NCI-H2196 (cell line): ENCODE measurements at regions not wholly inside any gene's neighbourhood (a gene's known extent, or its start where the extent isn't known, plus 50 kb on each side); places are given as distances from the start of the nearest gene placed in this dataset.

Experiments used
- DNase-seq: peaks from one replicate; lab custom pipeline; 2025; ENCODE audit not compliant: unreplicated experiment; lab: John Stamatoyannopoulos, UW

DNA sequence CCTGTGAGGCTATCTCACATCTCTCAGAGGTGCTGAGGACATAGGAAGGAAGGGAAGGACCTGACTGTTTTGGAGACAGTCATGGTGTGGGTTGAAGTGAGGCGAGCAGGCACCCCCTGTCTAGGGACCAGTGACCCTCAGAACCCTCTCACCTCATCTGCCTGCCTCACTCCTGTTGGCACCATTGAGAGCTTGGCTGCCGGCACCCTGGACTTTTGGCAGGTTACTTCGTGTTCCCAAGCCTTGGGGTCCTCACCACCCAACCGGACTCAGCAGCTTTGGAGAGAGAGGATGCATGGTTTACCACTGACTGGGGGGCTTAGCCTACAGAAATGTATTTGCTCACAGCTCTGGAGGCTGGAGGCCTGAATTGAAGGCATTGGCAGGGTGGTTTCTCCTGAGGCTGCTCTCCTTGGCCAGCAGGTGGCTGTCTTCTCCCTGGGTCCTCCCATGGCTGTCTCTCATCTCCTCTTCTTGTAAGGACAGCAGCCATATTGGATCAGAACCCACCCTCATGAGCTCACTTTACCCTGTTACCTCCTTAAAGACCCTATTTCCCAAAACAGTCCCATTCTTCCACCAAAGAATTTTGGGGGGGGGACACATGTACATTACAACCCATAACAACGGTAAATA is 142.0 kb downstream of the TSN start:
- peak; percentile 29 for DNase-seq

DNA sequence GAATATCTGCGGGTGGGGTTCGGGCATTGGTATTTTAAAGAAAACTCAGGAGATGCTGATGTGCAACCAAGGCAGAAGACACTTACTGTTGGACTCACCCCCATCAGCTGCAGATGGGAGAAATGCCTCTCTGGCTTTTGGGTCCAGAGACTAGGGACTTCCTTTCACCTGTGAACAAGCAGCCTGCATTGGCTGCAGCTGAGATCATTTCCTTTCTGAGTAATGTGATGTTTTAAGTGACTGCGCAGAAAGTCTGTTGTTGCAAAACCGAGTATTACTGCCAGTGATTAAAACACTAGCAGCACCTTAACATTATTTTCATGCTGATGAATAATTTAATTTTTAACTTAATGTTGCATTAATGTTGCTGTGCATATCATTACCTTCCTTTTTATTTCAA is 143.0 kb downstream of the TSN start:
- DNase-seq = no peak

DNA sequence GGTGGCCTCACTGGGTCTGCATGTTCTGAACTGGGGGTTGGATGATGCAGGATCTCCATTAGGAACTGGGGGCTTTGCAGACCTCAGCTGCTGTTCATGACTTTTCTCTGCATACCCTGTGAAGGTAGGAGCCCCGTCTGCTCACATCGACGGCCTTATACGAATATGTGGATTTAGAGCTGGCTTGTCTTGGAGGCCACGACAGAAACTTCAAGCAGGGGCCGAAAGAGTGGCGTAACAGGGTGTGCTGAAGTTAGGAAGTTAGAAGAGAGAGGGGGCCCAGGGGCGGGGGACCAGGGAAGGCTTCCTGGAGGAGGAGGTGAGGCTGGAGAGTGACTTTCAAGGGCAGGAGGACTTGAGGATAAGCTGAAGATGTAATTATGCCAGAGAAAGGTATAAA is 144.9 kb downstream of the TSN start:
- DNase-seq = no peak

DNA sequence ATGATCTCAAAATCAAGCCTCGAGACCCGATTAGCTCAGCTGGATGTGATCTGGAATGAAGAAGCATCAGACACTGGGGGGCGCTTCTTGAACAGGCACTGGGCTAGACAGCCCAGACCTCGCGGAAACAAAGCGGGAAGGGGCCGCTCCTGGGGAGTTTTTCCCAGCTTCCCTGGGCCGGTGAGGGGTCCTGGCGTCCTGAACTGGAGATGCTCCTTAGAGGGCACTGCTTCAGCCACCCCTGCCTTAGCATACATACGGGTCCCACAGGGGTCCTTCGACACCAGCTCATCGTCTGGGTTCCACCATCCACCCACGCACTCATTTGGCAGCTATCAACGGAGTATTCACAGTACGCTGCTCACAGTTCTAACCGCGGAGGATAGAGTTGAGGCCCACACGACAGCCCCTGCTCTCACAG is 146.7 kb downstream of the TSN start:
- DNase-seq = no peak

DNA sequence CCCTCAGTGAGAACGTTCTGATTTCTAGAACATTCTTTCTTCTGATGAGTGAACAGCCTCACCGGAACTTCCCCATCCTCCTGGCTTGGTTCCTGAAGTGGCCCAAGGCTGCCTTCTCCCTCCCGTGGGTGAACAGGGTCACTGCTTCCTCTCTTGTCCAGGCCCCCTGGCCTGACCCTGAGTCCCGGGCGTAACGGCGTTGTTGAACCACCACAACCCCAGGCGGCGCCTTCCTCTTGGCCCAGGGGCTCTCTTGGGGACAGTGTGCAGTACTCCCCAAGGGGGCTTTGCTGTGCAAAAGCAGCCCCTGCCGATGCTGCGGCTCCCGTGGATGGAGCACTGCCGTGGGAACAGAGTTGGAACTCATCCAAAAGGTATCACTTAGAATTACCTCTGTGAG is 147.2 kb downstream of the TSN start:
- no peak for DNase-seq

DNA sequence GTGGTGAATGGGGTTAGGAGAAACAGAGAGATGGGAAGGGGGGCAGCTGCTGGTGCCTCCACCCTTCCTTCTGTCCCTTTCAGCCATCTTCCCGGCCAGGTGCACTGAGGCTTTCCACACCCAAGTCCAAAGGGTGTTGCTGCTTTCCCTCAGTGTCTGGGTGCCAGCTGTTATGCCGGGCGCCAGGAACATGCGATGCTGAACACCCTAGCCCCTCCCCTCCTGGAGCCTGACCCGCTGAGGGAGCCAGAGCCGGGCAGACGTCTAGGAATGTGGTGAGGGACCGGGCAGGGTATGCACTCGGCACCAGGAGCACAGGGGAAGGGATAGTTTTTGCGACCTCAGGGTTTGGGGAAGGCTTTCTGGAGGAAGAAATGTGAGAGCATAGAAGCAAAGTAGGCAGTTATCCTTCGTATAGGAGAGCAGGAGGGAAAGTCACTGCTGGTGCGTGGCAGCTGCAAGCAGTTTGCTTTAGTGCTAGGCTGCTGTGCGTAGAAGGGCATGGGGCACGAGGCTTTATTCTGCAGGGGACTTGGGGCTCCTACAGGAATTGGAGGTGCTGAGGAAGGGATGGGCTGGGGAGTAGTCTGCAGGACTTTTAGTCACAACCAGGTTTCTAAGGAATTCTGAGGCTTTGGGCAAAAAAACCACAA is 147.7 kb downstream of the TSN start:
- no peak for DNase-seq

DNA sequence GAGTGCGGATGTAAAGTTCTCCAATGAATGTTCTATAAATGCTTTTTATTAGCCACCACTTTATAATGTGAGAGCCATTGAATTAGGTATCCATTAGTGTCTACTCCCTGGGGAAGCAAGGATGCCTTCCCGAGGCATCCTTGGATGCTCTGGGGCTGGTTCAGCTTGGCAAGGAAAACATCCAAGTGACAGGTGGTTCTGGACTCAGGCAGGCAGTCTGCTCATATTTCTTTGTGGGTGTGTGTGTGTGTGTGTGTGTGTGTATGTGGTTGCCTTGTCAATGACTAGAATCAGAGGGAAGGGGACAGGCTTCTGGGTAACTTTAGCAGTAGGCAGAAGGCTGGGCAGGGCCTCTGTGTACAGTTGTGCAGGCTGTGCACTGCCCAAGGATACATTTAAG is 149.2 kb downstream of the TSN start:
- no peak for DNase-seq

DNA sequence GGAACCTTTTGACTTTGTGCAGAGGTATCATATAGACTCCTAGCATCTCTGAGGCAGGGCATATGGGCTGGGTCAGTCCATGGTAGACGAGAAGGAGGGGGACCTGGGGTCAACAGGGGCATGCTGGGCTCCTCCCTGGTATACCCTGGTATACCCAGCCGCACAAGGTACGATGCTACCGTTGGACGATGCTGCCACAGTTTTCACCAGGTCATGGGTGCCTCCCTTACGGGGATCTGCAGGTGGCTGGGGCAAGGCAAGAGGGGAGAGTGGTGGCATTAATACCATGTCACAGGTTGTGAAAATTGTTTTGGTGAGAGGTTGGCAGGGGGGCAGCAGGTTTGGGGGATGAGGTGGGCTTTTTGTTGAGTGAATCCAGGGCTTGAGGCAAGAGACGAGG is 149.8 kb downstream of the TSN start:
- no peak for DNase-seq

DNA sequence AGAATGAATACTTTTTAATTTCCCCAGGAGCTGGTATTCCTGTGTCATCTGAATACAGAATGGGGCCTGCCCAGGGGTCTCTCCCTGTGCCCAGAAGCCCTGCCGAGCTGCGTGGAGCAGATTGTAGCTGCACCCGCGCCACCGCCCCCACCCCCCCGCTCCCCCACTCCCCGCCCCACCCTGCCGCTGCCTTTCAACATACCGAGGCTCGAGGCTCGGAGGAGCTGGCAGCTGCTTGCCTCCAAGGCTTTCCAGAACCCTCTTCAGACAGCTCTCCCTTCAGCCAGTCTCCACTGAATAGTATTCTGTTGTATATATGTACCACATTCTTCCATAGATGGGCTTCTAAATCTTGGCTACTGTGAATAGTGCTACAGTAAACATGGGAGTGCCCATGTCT is 150.7 kb downstream of the TSN start:
- no peak for DNase-seq

DNA sequence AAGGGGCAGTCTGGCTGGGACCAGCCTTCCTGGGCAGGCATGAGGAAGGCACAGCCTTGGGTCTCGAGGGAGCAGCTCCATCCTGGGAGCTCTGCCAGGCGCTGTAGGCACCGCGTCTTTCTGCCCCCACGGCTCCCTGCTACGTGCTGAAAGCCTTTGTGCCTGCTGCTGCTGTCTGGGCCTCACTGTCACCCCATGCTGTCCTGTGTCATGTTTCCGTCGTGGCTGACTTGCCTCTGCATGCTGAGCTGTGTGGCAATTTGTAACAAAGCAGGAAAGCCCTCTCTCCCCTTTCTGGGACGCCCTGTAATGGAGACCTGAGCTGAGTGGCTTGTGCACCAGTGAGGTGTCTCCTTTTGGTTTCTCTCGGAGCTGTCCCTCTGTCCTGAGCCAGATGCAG is 152.5 kb downstream of the TSN start:
- no peak for DNase-seq

DNA sequence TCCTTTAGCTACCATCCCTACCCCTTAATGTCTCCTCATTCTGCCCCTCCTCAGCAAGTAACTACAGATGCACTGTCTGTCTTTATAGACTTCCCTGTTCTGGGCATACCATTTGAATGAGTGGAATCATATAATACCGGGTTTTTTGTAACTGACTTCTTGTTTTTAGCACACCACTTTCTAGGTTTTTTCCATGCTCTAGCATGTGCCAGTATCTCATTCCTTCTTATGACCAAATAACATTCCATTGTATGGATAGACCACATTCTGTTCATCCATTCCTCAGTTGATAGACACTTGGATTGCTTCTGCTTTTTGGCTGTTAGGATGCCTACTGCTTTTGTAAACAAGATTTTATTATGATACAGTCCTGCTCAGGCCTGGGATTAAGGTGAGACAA is 154.7 kb downstream of the TSN start:
- no peak for DNase-seq

DNA sequence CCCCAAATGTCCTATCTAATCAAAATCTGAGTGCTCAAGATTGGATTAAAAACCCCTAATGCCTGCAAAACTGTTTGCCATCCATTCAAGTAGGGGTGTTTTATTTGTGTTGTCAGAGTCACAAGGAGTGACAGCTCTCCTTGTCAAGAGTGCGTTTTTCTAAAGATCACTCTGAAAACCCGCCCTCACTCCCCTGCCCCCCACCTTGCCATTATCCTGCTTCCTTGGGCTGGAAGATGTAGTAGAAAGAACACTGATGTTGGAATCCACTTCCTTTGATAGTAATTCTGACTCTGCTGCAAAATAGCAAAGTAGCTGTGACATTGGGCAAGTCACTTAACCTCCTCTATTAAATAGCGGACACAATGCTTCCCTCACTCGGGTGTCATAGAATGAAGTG is 155.6 kb downstream of the TSN start:
- DNase-seq = no peak

DNA sequence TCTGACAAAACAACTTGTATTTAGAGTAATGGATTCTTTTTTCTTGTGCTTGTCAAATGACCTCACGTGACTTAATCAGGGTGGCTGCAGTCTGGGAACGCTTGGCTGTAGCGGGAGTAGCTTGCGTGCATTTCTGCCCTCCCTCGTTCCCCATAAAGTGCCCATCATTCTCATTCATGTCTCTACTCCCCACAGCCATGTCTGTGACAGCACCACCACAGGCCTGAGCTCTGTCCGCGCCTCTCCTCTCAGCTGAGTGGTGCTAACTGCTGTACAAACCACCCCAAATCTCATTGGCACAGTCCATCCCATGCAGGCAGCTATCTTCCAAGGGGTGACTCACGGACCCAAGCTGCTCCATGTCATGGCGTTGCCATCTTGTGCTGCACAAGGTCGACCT is 161.7 kb downstream of the TSN start:
- DNase-seq = no peak

DNA sequence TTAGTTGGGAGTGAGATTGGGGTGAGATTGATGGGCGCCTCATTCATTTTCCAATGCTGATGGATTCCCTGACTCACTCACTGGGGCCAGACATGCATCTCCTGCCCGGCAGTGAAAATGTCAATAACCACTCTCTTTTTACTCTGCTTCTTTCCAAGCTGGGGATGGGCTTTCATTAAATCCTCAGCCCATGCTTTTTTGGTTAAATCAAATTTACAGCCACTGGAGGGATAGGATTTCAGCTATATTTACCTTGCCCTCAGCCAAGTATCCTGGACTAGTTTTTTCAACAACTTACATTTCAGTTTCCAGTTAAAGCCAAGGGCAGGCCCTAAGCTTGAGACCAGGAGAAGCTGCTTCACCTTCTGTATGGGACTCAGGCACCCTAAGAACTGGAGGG is 162.8 kb downstream of the TSN start:
- DNase-seq = no peak

DNA sequence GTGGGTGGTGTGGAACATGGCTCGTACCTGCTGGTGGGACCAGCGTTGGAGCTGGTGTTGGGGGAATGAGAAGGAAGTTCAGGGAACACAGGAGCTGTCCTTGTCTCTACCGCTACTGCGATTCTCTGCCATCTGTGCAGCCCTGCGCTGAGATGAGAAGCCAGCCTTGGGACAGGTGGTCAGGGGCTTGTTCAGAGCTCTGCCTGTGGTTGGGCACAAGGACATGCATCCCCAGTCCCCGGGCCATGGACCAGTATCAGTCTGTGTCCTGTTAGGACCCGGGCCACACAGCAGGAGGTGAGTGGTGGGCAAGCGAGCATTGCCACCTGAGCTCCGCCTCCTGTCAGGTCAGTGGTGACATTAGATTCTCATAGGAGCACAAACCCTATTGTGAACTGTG is 164.4 kb downstream of the TSN start:
- no peak for DNase-seq

DNA sequence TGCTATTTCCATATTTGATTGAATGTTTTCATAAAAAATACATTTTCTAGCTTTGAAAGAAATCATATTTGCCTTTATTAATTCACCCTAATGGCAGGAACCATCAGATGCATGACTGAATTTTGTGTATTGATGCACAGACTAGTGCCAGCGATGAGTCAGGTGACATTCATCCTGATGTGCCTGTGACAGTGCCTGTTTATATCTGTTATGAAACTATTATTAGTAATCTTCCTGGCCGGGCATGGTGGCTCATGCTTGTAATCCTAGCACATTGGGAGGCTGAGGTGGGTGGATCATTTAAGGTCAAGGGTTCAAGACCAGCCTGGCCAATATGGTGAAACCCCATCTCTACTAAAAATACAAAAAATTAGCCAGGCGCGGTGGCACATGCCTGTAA is 170.0 kb downstream of the TSN start:
- no peak for DNase-seq

DNA sequence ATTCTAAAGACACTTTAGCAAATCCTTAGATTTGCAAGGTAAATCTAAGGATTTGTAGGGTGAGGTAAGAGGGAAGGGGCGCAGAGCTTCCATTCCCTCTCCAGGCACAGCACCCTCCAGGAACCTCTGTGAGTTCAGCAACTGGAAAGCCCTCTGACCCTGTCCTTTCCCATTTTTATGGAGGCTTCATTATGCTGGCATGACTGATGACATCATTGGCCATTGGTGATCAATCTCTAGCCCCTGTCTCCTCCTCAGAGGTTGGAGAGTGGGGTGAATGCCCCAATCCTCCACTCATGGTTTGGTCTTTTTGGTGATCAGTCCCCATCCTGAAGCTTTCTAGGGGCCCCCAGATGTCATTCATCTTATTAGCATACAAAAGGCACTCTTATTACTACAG is 187.8 kb downstream of the TSN start:
- DNase-seq = no peak

DNA sequence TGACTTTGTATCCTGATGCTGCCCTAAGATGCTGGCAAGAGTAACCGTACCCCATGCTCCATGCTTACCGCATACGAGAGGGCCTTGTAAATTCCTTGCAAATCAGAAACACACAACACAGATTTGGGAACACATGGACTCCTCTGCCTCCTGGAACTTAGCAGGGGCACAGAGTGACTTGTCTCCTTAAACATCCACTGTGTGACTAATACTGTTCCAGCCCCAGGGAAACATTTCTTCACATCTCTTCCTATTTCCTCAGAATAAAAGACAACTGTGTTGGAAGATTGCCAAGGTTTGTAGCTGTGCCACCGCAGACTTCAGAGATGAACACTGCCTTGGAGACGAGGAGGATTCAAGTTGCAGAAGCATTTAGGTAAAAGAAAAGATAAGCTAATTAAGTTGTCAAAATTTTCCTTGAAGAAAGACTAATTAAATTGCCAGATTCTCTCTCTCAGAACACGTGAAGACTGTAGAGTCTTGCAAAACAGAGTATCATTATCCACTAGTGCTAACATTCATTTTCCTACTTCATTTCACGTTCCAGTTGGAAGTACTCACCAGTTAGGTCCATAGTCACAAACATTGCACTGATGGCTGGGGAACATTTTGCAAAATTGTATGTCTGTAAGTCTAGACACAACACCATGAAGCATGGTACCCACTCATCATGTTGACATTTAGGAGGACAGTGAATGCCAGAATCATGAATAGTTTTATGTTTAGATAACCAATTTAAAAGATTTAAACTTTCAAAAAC is 188.8 kb downstream of the TSN start:
- no peak for DNase-seq

DNA sequence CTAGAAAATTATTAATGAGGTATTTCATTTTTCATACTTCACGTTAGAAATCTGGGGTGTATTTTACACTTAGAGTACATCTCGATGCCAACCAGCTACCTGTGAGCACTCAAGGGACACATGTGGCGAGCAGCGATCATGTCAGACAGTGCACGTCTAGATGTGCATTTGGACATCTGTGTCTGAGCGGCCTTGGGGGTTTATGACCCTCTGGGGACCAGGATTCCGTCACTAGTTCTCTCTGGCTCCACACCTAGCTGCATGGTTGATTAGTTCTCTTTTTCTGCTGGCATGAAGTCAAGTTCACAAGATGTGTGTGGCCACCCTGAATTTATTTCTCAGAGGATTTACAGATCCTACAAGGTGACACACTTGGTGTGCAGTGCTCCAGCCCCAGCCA is 192.2 kb downstream of the TSN start:
- DNase-seq = no peak

DNA sequence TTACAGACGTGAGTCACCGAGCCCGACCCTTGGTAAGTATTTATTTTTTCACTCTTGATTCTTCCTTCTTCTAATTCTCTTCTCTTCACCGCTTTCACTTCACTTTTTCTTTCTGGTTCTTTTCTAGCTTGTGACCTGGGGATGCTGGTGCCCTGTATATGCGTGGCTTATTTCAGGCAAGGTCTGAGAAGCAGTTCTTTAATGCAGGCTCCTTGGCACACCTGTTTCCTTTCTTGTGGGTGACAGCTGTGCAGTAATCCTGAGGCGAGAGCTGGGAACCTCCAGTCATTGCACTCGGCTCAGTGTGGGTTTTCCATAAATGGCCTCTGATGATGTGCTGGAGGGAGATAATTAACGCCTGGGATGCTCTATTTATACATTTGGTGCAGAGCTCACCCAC is 193.8 kb downstream of the TSN start:
- DNase-seq = no peak

DNA sequence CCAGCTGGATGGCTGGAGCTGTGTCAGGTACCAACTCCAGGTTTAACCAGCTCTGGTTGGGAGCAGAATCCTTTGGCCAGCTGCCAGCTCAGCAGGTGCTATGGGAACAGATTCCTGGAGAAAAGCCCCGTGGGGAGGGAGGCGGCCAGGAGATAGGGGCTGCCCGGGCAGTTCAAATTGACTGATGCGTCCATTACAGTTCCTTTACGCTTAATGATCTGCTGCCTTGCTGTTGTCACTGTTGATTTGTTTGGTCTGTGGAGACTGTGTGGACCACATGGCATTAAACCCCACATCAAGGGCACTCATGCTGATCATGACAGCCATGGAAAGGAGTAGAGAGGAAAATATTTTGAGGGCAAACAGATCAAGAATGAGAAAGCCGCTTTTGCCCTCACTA is 200.0 kb downstream of the TSN start:
- DNase-seq = peak; percentile 42

DNA sequence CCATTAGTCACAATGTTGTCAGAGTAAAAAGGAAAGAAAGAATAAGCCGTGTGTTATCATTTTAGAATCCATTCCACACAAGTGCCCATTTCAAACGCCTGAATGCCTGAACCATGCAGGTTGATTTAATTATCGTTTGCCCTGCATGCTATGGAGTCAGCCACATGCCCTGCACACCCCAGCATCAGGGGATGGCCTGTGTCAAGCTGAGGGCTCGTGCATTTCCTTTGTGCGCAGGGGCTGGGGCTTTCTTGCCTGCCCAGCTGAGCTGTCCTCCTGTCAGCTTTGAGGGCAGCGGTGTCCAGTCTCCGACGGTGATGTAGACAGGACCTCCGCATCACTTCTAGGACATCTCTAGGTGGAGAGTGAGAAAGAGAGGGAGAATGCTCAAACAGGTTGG is 200.4 kb downstream of the TSN start:
- DNase-seq = no peak

DNA sequence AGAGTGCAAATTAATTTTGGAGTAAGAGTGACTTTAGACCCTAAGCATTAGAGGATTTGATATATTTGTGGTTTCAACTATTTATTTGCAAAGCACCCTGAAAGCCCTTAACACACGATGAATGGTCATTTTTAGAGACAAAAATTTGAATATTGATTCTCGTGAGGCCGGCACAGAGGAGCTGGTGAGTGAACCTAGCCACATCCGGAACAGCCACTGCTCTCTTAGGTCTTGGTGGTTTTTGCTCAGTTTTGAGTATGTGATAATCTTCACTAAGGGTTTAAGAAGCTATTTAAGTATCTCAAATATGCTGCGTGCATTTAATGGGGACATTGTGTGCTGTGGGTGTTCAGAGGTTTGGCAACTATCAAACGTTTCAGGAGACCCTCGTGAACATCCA is 204.8 kb downstream of the TSN start:
- DNase-seq = no peak
